ENCODE measurements at regions not wholly inside any gene's neighbourhood (a gene's known extent, or its start where the extent isn't known, plus 50 kb on each side); places are given as distances from the start of the nearest gene placed in this dataset.

- TF ChIP-seq CTCF (conservative IDR thresholded peaks at IDR 0.05; ENCODE audit: low read length) (no peak), EZH2phosphoT487 (IDR thresholded peaks at IDR 0.05; ENCODE audit: borderline replicate concordance, low read depth, low read length) (no peak)
Observed at GRCh38 chr2:75408771-75409170, 152.0 kb downstream of the EVA1A start.

All from OCI-LY7 (cell line).